ENCODE measurements at regions not wholly inside any gene's neighbourhood (a gene's known extent, or its start where the extent isn't known, plus 50 kb on each side); places are given as distances from the start of the nearest gene placed in this dataset.

- Histone ChIP-seq H3K27ac (ENCODE audit: control insufficient read depth, insufficient read depth, low read length) (no peak overlapping the region), H3K4me2 (ENCODE audit: control insufficient read depth, extremely low read depth, insufficient read depth, low read depth, low read length) (no peak overlapping the region), H3K9me3 (ENCODE audit: control insufficient read depth, low read depth, low read length) (no peaks in the 10 kb centered on the region), H2AFZ (ENCODE audit: control insufficient read depth, low read length) (no peak overlapping the region), H3K9ac (ENCODE audit: control insufficient read depth, extremely low read depth, insufficient read depth, low read length) (no peak overlapping the region), H3K4me1 (ENCODE audit: control insufficient read depth, extremely low read depth, insufficient read depth, low read length) (no peaks in the 10 kb centered on the region), H3K9me1 (ENCODE audit: control insufficient read depth, extremely low read depth, insufficient read depth, low read length) (no peaks in the 10 kb centered on the region), H3K79me2 (ENCODE audit: control insufficient read depth, insufficient read depth, low read length) (no peaks in the 10 kb centered on the region), H3K36me3 (ENCODE audit: control insufficient read depth in 2 of 2, extremely low read depth in 1 of 2, insufficient read depth in 2 of 2, low read length in 2 of 2) (no peaks in the 10 kb centered on the region), H3K4me3 (ENCODE audit: control insufficient read depth in 2 of 3, extremely low read depth in 1 of 3, insufficient read depth in 2 of 3, low read depth in 1 of 3, low read length in 3 of 3) (no peak overlapping the region), H3K27me3 (ENCODE audit: control insufficient read depth, extremely low read depth, insufficient read depth, low read length) (no peaks in the 10 kb centered on the region), H4K20me1 (ENCODE audit: control insufficient read depth, extremely low read depth, insufficient read depth, low read length) (no peaks in the 10 kb centered on the region)
- FAIRE-seq (no peak), DNase-seq (ENCODE audit: low read depth, low spot score) (no peak)
- TF ChIP-seq CTCF (optimal IDR thresholded peaks at IDR 0.05 in 1 of 3, IDR thresholded peaks at IDR 0.05 in 1 of 3, conservative IDR thresholded peaks at IDR 0.05 in 1 of 3; ENCODE audit: extremely low read depth in 1 of 3, insufficient read depth in 2 of 3, low read length in 3 of 3) = no peak
- no peak for TF ChIP-seq EZH2 (IDR thresholded peaks at IDR 0.05; ENCODE audit: low read length)
- dilution Hi-C loops (cut with MboI; ENCODE audit: extremely low pct_ligation_motif_present, low sequenced_read_pairs) = no loop called here
Observed at GRCh38 chr12:31790759-31791158, 61.9 kb upstream of the AMN1 start.

- H3K27ac ChIP-seq (ENCODE audit: control insufficient read depth, insufficient read depth, low read length) = no peak overlapping the region
- TF ChIP-seq EZH2 (IDR thresholded peaks at IDR 0.05; ENCODE audit: low read length) = no peak
- TF ChIP-seq CTCF (optimal IDR thresholded peaks at IDR 0.05 in 1 of 3, IDR thresholded peaks at IDR 0.05 in 1 of 3, conservative IDR thresholded peaks at IDR 0.05 in 1 of 3; ENCODE audit: extremely low read depth in 1 of 3, insufficient read depth in 2 of 3, low read length in 3 of 3) = no peak
- no peak for FAIRE-seq
Observed at GRCh38 chr12:31785318-31785717, 56.5 kb upstream of the AMN1 start.

More at GRCh38 chr12:31785318-31785717, 56.5 kb upstream of the AMN1 start:
- H3K9me1 ChIP-seq (ENCODE audit: control insufficient read depth, extremely low read depth, insufficient read depth, low read length) = no peaks in the 10 kb centered on the region
- H3K27me3 ChIP-seq (ENCODE audit: control insufficient read depth, extremely low read depth, insufficient read depth, low read length) = no peaks in the 10 kb centered on the region
- H3K79me2 ChIP-seq (ENCODE audit: control insufficient read depth, insufficient read depth, low read length) = no peaks in the 10 kb centered on the region
- no peaks in the 10 kb centered on the region for H3K9me3 ChIP-seq (ENCODE audit: control insufficient read depth, low read depth, low read length)
- no peak overlapping the region for H3K4me3 ChIP-seq (ENCODE audit: control insufficient read depth in 2 of 3, extremely low read depth in 1 of 3, insufficient read depth in 2 of 3, low read depth in 1 of 3, low read length in 3 of 3)
- dilution Hi-C loops (cut with MboI; ENCODE audit: extremely low pct_ligation_motif_present, low sequenced_read_pairs) = no loop called here
- H2AFZ ChIP-seq (ENCODE audit: control insufficient read depth, low read length) = no peak overlapping the region
- H3K4me1 ChIP-seq (ENCODE audit: control insufficient read depth, extremely low read depth, insufficient read depth, low read length) = no peaks in the 10 kb centered on the region
- DNase-seq (ENCODE audit: low read depth, low spot score) = no peak
- no peaks in the 10 kb centered on the region for H3K36me3 ChIP-seq (ENCODE audit: control insufficient read depth in 2 of 2, extremely low read depth in 1 of 2, insufficient read depth in 2 of 2, low read length in 2 of 2)
- H3K4me2 ChIP-seq (ENCODE audit: control insufficient read depth, extremely low read depth, insufficient read depth, low read depth, low read length) = no peak overlapping the region
- no peaks in the 10 kb centered on the region for H4K20me1 ChIP-seq (ENCODE audit: control insufficient read depth, extremely low read depth, insufficient read depth, low read length)
- no peak overlapping the region for H3K9ac ChIP-seq (ENCODE audit: control insufficient read depth, extremely low read depth, insufficient read depth, low read length)

Data from keratinocyte (primary cell).